ENCODE measurements at regions not wholly inside any gene's neighbourhood (a gene's known extent, or its start where the extent isn't known, plus 50 kb on each side); places are given as distances from the start of the nearest gene placed in this dataset.

DNA sequence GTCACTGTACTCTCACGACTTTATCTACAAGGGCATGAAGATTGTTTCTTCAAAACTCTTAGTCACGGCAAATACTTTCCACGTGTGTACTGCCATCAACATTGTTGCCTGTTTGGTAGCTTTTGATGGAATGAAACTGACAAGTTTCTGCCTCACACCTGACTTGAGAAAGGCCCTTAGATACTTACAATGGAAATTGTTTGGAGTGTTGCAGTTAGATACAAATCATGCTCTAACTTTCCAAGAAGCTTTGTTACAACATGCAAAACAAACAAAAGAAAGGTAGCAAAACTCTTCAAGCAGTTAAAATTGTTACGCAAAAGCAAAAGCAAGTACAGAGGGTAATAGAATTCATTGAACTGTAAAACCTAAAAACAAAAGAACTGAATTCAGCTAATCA is 91.1 kb upstream of the TLE4 start:
- TF ChIP-seq, protein P1, sequence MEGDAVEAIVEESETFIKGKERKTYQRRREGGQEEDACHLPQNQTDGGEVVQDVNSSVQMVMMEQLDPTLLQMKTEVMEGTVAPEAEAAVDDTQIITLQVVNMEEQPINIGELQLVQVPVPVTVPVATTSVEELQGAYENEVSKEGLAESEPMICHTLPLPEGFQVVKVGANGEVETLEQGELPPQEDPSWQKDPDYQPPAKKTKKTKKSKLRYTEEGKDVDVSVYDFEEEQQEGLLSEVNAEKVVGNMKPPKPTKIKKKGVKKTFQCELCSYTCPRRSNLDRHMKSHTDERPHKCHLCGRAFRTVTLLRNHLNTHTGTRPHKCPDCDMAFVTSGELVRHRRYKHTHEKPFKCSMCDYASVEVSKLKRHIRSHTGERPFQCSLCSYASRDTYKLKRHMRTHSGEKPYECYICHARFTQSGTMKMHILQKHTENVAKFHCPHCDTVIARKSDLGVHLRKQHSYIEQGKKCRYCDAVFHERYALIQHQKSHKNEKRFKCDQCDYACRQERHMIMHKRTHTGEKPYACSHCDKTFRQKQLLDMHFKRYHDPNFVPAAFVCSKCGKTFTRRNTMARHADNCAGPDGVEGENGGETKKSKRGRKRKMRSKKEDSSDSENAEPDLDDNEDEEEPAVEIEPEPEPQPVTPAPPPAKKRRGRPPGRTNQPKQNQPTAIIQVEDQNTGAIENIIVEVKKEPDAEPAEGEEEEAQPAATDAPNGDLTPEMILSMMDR (IDR thresholded peaks at IDR 0.05), result no peak
- TF ChIP-seq KDM1A (IDR thresholded peaks at IDR 0.05; ENCODE audit: low read depth), result no peak
- no peak for TF ChIP-seq RAD21 (conservative IDR thresholded peaks at IDR 0.05 in 1 of 2, IDR thresholded peaks at IDR 0.05 in 1 of 2)
- no peak for TF ChIP-seq POLR2A (IDR thresholded peaks at IDR 0.05; ENCODE audit: low read length)
- TF ChIP-seq EHMT2 (IDR thresholded peaks at IDR 0.05; ENCODE audit: low read depth), result no peak
- no peak for TF ChIP-seq RFX5 (IDR thresholded peaks at IDR 0.05)
- TF ChIP-seq, protein P2, sequence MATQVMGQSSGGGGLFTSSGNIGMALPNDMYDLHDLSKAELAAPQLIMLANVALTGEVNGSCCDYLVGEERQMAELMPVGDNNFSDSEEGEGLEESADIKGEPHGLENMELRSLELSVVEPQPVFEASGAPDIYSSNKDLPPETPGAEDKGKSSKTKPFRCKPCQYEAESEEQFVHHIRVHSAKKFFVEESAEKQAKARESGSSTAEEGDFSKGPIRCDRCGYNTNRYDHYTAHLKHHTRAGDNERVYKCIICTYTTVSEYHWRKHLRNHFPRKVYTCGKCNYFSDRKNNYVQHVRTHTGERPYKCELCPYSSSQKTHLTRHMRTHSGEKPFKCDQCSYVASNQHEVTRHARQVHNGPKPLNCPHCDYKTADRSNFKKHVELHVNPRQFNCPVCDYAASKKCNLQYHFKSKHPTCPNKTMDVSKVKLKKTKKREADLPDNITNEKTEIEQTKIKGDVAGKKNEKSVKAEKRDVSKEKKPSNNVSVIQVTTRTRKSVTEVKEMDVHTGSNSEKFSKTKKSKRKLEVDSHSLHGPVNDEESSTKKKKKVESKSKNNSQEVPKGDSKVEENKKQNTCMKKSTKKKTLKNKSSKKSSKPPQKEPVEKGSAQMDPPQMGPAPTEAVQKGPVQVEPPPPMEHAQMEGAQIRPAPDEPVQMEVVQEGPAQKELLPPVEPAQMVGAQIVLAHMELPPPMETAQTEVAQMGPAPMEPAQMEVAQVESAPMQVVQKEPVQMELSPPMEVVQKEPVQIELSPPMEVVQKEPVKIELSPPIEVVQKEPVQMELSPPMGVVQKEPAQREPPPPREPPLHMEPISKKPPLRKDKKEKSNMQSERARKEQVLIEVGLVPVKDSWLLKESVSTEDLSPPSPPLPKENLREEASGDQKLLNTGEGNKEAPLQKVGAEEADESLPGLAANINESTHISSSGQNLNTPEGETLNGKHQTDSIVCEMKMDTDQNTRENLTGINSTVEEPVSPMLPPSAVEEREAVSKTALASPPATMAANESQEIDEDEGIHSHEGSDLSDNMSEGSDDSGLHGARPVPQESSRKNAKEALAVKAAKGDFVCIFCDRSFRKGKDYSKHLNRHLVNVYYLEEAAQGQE (IDR thresholded peaks at IDR 0.05), result no peak
